ENCODE measurements at regions not wholly inside any gene's neighbourhood (a gene's known extent, or its start where the extent isn't known, plus 50 kb on each side); places are given as distances from the start of the nearest gene placed in this dataset.

DNA sequence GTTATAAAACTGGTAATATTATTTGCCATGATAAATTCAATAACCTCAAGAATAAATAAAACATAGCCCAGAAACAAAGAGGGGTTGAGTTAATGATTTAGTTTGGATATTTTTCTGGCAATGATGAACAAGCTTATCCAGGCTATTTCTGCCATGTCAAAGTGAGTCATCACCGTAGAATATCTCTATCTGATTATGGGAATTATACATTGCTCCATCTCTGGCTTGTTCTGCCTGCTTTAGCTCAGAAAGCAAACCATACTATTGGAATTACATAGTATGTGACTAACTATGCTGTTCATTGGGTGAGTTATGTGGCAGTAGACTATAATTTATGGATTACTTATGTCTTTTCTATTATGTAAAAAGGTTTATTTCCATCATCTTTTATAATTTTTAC is 680.1 kb upstream of the AADAT start:
- no peaks in the 10 kb centered on the region for H3K27me3 Mint-ChIP-seq (ENCODE audit: low read depth)
- DNase-seq (ENCODE audit: low spot score) (no peak), ATAC-seq (no peak)
- no peaks in the 10 kb centered on the region for H3K9me3 Mint-ChIP-seq
- H3K4me3 Mint-ChIP-seq: no peak overlapping the region
- CTCF ChIA-PET: interaction anchor here (1.6 kb wide), 1 partner anchor 106 kb away, joined by 4 read pairs; no protein-coding TSS in a partner anchor
- POLR2A ChIA-PET: no interaction called here
- H3K36me3 Mint-ChIP-seq: no peaks in the 10 kb centered on the region
- TF ChIP-seq FOXP1 (CRISPR knock-in tag; IDR thresholded peaks at IDR 0.05; ENCODE audit: borderline replicate concordance): no peak
- TF ChIP-seq ZNF263 (CRISPR knock-in tag; IDR thresholded peaks at IDR 0.05; ENCODE audit: low read depth): no peak
- no peak for TF ChIP-seq ETV6 (CRISPR knock-in tag; IDR thresholded peaks at IDR 0.05)
- no peak for TF ChIP-seq MXD4 (CRISPR knock-in tag; IDR thresholded peaks at IDR 0.05; ENCODE audit: borderline replicate concordance)
- TF ChIP-seq ZNF416 (CRISPR knock-in tag; IDR thresholded peaks at IDR 0.05): no peak
- TF ChIP-seq ZNF219 (CRISPR knock-in tag; IDR thresholded peaks at IDR 0.05; ENCODE audit: borderline replicate concordance): no peak
- H3K4me1 Mint-ChIP-seq: no peaks in the 10 kb centered on the region; the same call in 1 of the 2 replicates
- H3K27ac Mint-ChIP-seq: no peak overlapping the region

DNA sequence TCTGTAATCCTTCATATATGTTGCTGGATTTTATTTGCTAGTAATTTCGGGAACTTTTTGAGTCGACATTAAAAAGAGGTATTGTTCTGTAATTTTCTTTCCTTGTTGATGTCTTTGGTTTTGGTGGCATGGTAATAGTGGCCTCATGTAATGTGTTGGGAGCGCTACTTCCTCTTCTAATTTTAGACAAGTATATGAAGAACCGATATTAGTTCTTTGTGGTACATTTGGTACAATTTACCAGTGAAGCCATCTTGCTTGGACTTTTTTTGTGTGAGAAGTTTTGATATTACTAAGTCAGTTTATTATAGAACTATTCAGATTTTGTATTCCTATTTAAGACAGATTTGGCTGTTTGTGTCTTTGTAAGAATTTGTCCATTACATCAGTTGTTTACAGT is 669.2 kb upstream of the AADAT start:
- Mint-ChIP-seq H3K9me3 (peaks cover 20% of the 10 kb centered on the region), H3K27me3 (ENCODE audit: low read depth) (no peaks in the 10 kb centered on the region; the same call in 1 of the 2 replicates), H3K27ac (no peak overlapping the region), H3K36me3 (peaks cover 14% of the 10 kb centered on the region), H3K4me1 (no peaks in the 10 kb centered on the region), H3K4me3 (no peak overlapping the region)
- DNase-seq (ENCODE audit: low spot score) (no peak), ATAC-seq (no peak)
- ChIA-PET POLR2A (no interaction called here), CTCF (no interaction called here)
- TF ChIP-seq, protein P1, sequence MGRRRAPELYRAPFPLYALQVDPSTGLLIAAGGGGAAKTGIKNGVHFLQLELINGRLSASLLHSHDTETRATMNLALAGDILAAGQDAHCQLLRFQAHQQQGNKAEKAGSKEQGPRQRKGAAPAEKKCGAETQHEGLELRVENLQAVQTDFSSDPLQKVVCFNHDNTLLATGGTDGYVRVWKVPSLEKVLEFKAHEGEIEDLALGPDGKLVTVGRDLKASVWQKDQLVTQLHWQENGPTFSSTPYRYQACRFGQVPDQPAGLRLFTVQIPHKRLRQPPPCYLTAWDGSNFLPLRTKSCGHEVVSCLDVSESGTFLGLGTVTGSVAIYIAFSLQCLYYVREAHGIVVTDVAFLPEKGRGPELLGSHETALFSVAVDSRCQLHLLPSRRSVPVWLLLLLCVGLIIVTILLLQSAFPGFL (CRISPR knock-in tag; IDR thresholded peaks at IDR 0.05; ENCODE audit: borderline replicate concordance): no peak
- no peak for TF ChIP-seq ZNF416 (CRISPR knock-in tag; IDR thresholded peaks at IDR 0.05)
- TF ChIP-seq JUN (CRISPR knock-in tag; IDR thresholded peaks at IDR 0.05): no peak
- no peak for TF ChIP-seq SMAD3 (CRISPR knock-in tag; IDR thresholded peaks at IDR 0.05; ENCODE audit: borderline replicate concordance)
- TF ChIP-seq, protein P2, sequence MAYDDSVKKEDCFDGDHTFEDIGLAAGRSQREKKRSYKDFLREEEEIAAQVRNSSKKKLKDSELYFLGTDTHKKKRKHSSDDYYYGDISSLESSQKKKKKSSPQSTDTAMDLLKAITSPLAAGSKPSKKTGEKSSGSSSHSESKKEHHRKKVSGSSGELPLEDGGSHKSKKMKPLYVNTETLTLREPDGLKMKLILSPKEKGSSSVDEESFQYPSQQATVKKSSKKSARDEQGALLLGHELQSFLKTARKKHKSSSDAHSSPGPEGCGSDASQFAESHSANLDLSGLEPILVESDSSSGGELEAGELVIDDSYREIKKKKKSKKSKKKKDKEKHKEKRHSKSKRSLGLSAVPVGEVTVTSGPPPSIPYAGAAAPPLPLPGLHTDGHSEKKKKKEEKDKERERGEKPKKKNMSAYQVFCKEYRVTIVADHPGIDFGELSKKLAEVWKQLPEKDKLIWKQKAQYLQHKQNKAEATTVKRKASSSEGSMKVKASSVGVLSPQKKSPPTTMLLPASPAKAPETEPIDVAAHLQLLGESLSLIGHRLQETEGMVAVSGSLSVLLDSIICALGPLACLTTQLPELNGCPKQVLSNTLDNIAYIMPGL (CRISPR knock-in tag; IDR thresholded peaks at IDR 0.05): no peak
- TF ChIP-seq, protein P3, sequence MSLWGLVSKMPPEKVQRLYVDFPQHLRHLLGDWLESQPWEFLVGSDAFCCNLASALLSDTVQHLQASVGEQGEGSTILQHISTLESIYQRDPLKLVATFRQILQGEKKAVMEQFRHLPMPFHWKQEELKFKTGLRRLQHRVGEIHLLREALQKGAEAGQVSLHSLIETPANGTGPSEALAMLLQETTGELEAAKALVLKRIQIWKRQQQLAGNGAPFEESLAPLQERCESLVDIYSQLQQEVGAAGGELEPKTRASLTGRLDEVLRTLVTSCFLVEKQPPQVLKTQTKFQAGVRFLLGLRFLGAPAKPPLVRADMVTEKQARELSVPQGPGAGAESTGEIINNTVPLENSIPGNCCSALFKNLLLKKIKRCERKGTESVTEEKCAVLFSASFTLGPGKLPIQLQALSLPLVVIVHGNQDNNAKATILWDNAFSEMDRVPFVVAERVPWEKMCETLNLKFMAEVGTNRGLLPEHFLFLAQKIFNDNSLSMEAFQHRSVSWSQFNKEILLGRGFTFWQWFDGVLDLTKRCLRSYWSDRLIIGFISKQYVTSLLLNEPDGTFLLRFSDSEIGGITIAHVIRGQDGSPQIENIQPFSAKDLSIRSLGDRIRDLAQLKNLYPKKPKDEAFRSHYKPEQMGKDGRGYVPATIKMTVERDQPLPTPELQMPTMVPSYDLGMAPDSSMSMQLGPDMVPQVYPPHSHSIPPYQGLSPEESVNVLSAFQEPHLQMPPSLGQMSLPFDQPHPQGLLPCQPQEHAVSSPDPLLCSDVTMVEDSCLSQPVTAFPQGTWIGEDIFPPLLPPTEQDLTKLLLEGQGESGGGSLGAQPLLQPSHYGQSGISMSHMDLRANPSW (CRISPR knock-in tag; conservative IDR thresholded peaks at IDR 0.05; ENCODE audit: low read depth): no peak

DNA sequence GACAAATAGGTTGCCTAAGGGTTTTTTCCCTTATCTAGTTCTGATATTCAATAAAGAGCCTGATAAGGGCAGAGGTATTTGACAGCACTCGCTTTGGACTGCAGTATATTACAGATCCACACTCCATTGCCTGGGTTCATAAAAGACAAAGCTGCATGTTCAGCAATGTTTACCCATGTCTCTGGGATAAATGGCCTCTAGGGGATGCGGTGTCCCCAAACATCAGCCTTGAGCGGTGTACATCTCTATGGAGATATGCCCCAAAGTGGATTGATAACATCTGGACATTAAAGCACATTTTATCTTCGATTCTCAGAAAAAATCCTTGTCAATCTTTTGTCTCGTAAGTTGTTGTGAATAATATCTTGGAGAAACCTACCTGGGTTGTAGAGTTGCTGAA is 660.8 kb upstream of the AADAT start:
- no peaks in the 10 kb centered on the region; the same call in 1 of the 2 replicates for H3K27me3 Mint-ChIP-seq (ENCODE audit: low read depth)
- POLR2A ChIA-PET: no interaction called here
- CTCF ChIA-PET: no interaction called here
- H3K27ac Mint-ChIP-seq: no peak overlapping the region
- H3K4me1 Mint-ChIP-seq: peaks cover 6% of the 10 kb centered on the region
- peaks cover 28% of the 10 kb centered on the region for H3K9me3 Mint-ChIP-seq
- no peak overlapping the region for H3K4me3 Mint-ChIP-seq
- DNase-seq (ENCODE audit: low spot score) (no peak), ATAC-seq (no peak)
- H3K36me3 Mint-ChIP-seq: peaks cover 24% of the 10 kb centered on the region
- TF ChIP-seq ZNF219 (CRISPR knock-in tag; IDR thresholded peaks at IDR 0.05; ENCODE audit: borderline replicate concordance) (no peak), FOXP1 (CRISPR knock-in tag; IDR thresholded peaks at IDR 0.05; ENCODE audit: borderline replicate concordance) (no peak)
- TF ChIP-seq, protein P4, sequence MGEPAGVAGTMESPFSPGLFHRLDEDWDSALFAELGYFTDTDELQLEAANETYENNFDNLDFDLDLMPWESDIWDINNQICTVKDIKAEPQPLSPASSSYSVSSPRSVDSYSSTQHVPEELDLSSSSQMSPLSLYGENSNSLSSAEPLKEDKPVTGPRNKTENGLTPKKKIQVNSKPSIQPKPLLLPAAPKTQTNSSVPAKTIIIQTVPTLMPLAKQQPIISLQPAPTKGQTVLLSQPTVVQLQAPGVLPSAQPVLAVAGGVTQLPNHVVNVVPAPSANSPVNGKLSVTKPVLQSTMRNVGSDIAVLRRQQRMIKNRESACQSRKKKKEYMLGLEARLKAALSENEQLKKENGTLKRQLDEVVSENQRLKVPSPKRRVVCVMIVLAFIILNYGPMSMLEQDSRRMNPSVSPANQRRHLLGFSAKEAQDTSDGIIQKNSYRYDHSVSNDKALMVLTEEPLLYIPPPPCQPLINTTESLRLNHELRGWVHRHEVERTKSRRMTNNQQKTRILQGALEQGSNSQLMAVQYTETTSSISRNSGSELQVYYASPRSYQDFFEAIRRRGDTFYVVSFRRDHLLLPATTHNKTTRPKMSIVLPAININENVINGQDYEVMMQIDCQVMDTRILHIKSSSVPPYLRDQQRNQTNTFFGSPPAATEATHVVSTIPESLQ (CRISPR knock-in tag; IDR thresholded peaks at IDR 0.05): no peak
- TF ChIP-seq, protein P3 (CRISPR knock-in tag; conservative IDR thresholded peaks at IDR 0.05; ENCODE audit: low read depth): no peak
- TF ChIP-seq, protein P5, sequence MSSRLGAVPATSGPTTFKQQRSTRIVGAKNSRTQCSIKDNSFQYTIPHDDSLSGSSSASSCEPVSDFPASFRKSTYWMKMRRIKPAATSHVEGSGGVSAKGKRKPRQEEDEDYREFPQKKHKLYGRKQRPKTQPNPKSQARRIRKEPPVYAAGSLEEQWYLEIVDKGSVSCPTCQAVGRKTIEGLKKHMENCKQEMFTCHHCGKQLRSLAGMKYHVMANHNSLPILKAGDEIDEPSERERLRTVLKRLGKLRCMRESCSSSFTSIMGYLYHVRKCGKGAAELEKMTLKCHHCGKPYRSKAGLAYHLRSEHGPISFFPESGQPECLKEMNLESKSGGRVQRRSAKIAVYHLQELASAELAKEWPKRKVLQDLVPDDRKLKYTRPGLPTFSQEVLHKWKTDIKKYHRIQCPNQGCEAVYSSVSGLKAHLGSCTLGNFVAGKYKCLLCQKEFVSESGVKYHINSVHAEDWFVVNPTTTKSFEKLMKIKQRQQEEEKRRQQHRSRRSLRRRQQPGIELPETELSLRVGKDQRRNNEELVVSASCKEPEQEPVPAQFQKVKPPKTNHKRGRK (CRISPR knock-in tag; IDR thresholded peaks at IDR 0.05; ENCODE audit: borderline replicate concordance): no peak
- TF ChIP-seq, protein P6, sequence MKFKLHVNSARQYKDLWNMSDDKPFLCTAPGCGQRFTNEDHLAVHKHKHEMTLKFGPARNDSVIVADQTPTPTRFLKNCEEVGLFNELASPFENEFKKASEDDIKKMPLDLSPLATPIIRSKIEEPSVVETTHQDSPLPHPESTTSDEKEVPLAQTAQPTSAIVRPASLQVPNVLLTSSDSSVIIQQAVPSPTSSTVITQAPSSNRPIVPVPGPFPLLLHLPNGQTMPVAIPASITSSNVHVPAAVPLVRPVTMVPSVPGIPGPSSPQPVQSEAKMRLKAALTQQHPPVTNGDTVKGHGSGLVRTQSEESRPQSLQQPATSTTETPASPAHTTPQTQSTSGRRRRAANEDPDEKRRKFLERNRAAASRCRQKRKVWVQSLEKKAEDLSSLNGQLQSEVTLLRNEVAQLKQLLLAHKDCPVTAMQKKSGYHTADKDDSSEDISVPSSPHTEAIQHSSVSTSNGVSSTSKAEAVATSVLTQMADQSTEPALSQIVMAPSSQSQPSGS (CRISPR knock-in tag; IDR thresholded peaks at IDR 0.05; ENCODE audit: borderline replicate concordance, low read depth): no peak
- TF ChIP-seq, protein P7, sequence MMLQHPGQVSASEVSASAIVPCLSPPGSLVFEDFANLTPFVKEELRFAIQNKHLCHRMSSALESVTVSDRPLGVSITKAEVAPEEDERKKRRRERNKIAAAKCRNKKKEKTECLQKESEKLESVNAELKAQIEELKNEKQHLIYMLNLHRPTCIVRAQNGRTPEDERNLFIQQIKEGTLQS (CRISPR knock-in tag; conservative IDR thresholded peaks at IDR 0.05): no peak
